B cell (primary cell): ENCODE measurements at regions not wholly inside any gene's neighbourhood (a gene's known extent, or its start where the extent isn't known, plus 50 kb on each side); places are given as distances from the start of the nearest gene placed in this dataset.

Experiments
- ATAC-seq: fragments of 200-7000 bp; cut with Tn5 transposase; one replicate; pipeline ENCODE4 v1.10.0; 2021; ENCODE audit warnings: low read depth, mild to moderate bottlenecking, moderate number of reproducible peaks, moderate library complexity
- CTCF ChIA-PET: fragments of 350-600 bp; sonication (Branson Sonifier 250); formaldehyde crosslinking; loops from one replicate; lab custom pipeline; 2021; ENCODE audit warnings: antibody characterized with exemption, inconsistent platforms; lab: Charles Lee
- POLR2A ChIA-PET: fragments of 350-600 bp; sonication (Branson Sonifier 250); formaldehyde crosslinking; loops from one replicate; lab custom pipeline; 2021; ENCODE audit warnings: antibody characterized with exemption; lab: Charles Lee
- DNase-seq: peaks from one replicate; pipeline ENCODE4 v3.0.0; 2013
- H2AFZ ChIP-seq: 2 replicates; pipeline ENCODE4 v1.6.1; 2012; ENCODE audit warnings: mild to moderate bottlenecking, low read depth, low read length; ENCODE audit not compliant: insufficient read depth, poor library complexity, severe bottlenecking
- H3K27ac ChIP-seq, 2 donors: 1 replicate in 1 of 2; 2 replicates in 1 of 2; pipeline ENCODE4 v1.5.1; 2012 to 2013; ENCODE audit warnings: low read length in 2 of 2, mild to moderate bottlenecking in 2 of 2, moderate library complexity in 1 of 2
- H3K27me3 ChIP-seq, 4 experiments: fragments of 200-600 bp in 1 of 4; sonication (generic) in 1 of 4; replicated peaks in 1 of 4; 1 replicate in 2 of 4; 2 replicates in 2 of 4; pipeline versions ENCODE4 v1.6.1 to v1.7.0; 2013 to 2016; ENCODE audit warnings: low read length in 3 of 4, mild to moderate bottlenecking in 2 of 4, mixed read lengths in 1 of 4, moderate library complexity in 1 of 4; ENCODE audit not compliant: insufficient read depth in 4 of 4, control insufficient read depth in 3 of 4; ENCODE audit errors: control extremely low read depth in 1 of 4
- H3K36me3 ChIP-seq, 2 experiments: replicated peaks in 1 of 2; 1 replicate in 1 of 2; 2 replicates in 1 of 2; pipeline versions ENCODE4 v1.6.1 to v1.7.1; 2013; ENCODE audit warnings: low read length in 1 of 2; ENCODE audit not compliant: insufficient read depth in 2 of 2, control insufficient read depth in 1 of 2; ENCODE audit errors: control extremely low read depth in 1 of 2, extremely low read depth in 1 of 2
- H3K4me1 ChIP-seq, 2 donors: fragments of 200-600 bp in 1 of 2; sonication (generic) in 1 of 2; 1 replicate in 1 of 2; 2 replicates in 1 of 2; pipeline versions ENCODE4 v1.5.1 to v1.6.1; 2013 to 2017; ENCODE audit warnings: low read length in 2 of 2; ENCODE audit not compliant: control insufficient read depth in 2 of 2, insufficient read depth in 2 of 2
- H3K4me2 ChIP-seq: replicated peaks from 2 replicates; pipeline ENCODE3; 2012; ENCODE audit warnings: mild to moderate bottlenecking, low read depth, low read length; ENCODE audit not compliant: poor library complexity, severe bottlenecking
- H3K4me3 ChIP-seq, 5 experiments: fragments of 200-600 bp in 1 of 5; sonication (generic) in 1 of 5; 1 replicate in 3 of 5; 2 replicates in 2 of 5; pipeline versions ENCODE4 v1.5.1 to v1.7.0; 2011 to 2016; ENCODE audit warnings: low read length in 4 of 5, mild to moderate bottlenecking in 4 of 5, low read depth in 2 of 5, control low read depth in 1 of 5, moderate library complexity in 1 of 5; ENCODE audit not compliant: insufficient read depth in 1 of 5; ENCODE audit errors: control extremely low read depth in 1 of 5, extremely low read depth in 1 of 5
- H3K79me2 ChIP-seq: fragments of 200-600 bp; sonication (generic); one replicate; pipeline ENCODE4 v1.6.0; 2016; ENCODE audit warnings: low read length; ENCODE audit not compliant: control insufficient read depth, insufficient read depth
- H3K9ac ChIP-seq: fragments of 200-600 bp; sonication (generic); 2 replicates; pipeline ENCODE4 v1.6.1; 2017; ENCODE audit warnings: mild to moderate bottlenecking, low read length, moderate library complexity
- H3K9me3 ChIP-seq, 3 donors: one replicate each; pipeline versions ENCODE4 v1.6.1 to v1.7.1; 2013; ENCODE audit warnings: low read length in 2 of 3; ENCODE audit not compliant: control insufficient read depth in 2 of 3, insufficient read depth in 1 of 3; ENCODE audit errors: control extremely low read depth in 1 of 3
- H4K20me1 ChIP-seq: 2 replicates; pipeline ENCODE4 v1.6.0; 2012; ENCODE audit warnings: mild to moderate bottlenecking, low read length; ENCODE audit not compliant: insufficient read depth, control insufficient read depth, poor library complexity, severe bottlenecking
- H3K27ac Mint-ChIP-seq: one replicate; pipeline ENCODE4 v1.8.0; 2021; ENCODE audit warnings: mixed read lengths
- H3K27me3 Mint-ChIP-seq: one replicate; pipeline ENCODE4 v1.8.0; 2021; ENCODE audit warnings: mixed read lengths
- H3K4me1 Mint-ChIP-seq: one replicate; pipeline ENCODE4 v1.8.0; 2021; ENCODE audit warnings: mixed read lengths
- H3K4me3 Mint-ChIP-seq: one replicate; pipeline ENCODE4 v1.8.0; 2021; ENCODE audit warnings: mixed read lengths
- H3K9me3 Mint-ChIP-seq: one replicate; pipeline ENCODE4 v1.8.0; 2022; ENCODE audit warnings: mixed read lengths; ENCODE audit not compliant: insufficient read depth
- CTCF ChIP-seq: fragments of 200-600 bp; IDR thresholded peaks from one replicate; pipeline ENCODE4 v1.8.0; 2022; ENCODE audit warnings: antibody characterized with exemption, mild to moderate bottlenecking
- EZH2 ChIP-seq: IDR thresholded peaks from 2 replicates; pipeline ENCODE4 v1.6.1; 2012; ENCODE audit warnings: borderline replicate concordance, low read depth, mild to moderate bottlenecking, moderate library complexity, low read length; ENCODE audit not compliant: insufficient read depth, poor library complexity, severe bottlenecking
- WGBS: methylation state at CpG from one replicate; pipeline ENCODE4 v1.1.5; 2013; ENCODE audit warnings: missing lambda C conversion rate; ENCODE audit not compliant: insufficient coverage; 5-methylcytosine and 5-hydroxymethylcytosine counted together
- intact Hi-C: fragments of 100-400 bp; cut with micrococcal nuclease; formaldehyde crosslinking; loops from one replicate; pipeline ENCODE4 v1.10.0; 2022

- Histone ChIP-seq H3K4me3 (no peak overlapping the region), H2AFZ (no peak overlapping the region), H4K20me1 (no peaks in the 10 kb centered on the region), H3K27ac (no peak overlapping the region), H3K9me3 (no peaks in the 10 kb centered on the region), H3K79me2 (no peaks in the 10 kb centered on the region), H3K27me3 (no peaks in the 10 kb centered on the region), H3K9ac (no peak overlapping the region), H3K4me2 (no peak overlapping the region), H3K4me1 (peaks cover 13 to 16% of the 10 kb centered on the region in 2 donors), H3K36me3 (no peaks in the 10 kb centered on the region)
- ATAC-seq (no peak), DNase-seq (no peak)
- intact Hi-C loops: no loop called here
- Mint-ChIP-seq H3K27me3 (no peaks in the 10 kb centered on the region), H3K4me3 (no peak overlapping the region), H3K27ac (no peak overlapping the region), H3K4me1 (peaks cover 13% of the 10 kb centered on the region), H3K9me3 (no peaks in the 10 kb centered on the region)
- ChIA-PET CTCF (interaction anchor here (1.5 kb wide), 1 partner anchor 12 kb away, joined by 3 read pairs; no protein-coding TSS in a partner anchor), POLR2A (no interaction called here)
- TF ChIP-seq CTCF: no peak
- no peak for TF ChIP-seq EZH2
- 100% methylated on average over 5 of the region's 5 CpGs for WGBS
Observed at GRCh38 chr13:40192452-40192851, 474.0 kb downstream of the FOXO1 start.

GRCh38 chr13:40192858-40193257, 473.6 kb downstream of the FOXO1 start:
- H2AFZ ChIP-seq: no peak overlapping the region
- no peak overlapping the region for H3K27ac ChIP-seq
- peaks cover 11 to 13% of the 10 kb centered on the region in 2 donors for H3K4me1 ChIP-seq
- 80% methylated on average over 5 of the region's 7 CpGs for WGBS
- intact Hi-C loops: no loop called here
- DNase-seq: no peak
- H3K79me2 ChIP-seq: no peaks in the 10 kb centered on the region
- no peak overlapping the region for H3K4me3 Mint-ChIP-seq
- H3K36me3 ChIP-seq: no peaks in the 10 kb centered on the region
- TF ChIP-seq EZH2: no peak
- TF ChIP-seq CTCF: no peak
- no peak overlapping the region for H3K9ac ChIP-seq
- no peaks in the 10 kb centered on the region for H3K27me3 Mint-ChIP-seq
- ATAC-seq: no peak
- H4K20me1 ChIP-seq: no peaks in the 10 kb centered on the region
- no peak overlapping the region for H3K27ac Mint-ChIP-seq
- no peaks in the 10 kb centered on the region for H3K27me3 ChIP-seq
- CTCF ChIA-PET: interaction anchor here (1.5 kb wide), 1 partner anchor 12 kb away, joined by 3 read pairs; no protein-coding TSS in a partner anchor
- H3K9me3 ChIP-seq: no peaks in the 10 kb centered on the region
- H3K4me1 Mint-ChIP-seq: peaks cover 11% of the 10 kb centered on the region
- no peaks in the 10 kb centered on the region for H3K9me3 Mint-ChIP-seq
- no peak overlapping the region for H3K4me3 ChIP-seq
- no peak overlapping the region for H3K4me2 ChIP-seq
- POLR2A ChIA-PET: no interaction called here
